ENCODE measurements at regions not wholly inside any gene's neighbourhood (a gene's known extent, or its start where the extent isn't known, plus 50 kb on each side); places are given as distances from the start of the nearest gene placed in this dataset.

DNA sequence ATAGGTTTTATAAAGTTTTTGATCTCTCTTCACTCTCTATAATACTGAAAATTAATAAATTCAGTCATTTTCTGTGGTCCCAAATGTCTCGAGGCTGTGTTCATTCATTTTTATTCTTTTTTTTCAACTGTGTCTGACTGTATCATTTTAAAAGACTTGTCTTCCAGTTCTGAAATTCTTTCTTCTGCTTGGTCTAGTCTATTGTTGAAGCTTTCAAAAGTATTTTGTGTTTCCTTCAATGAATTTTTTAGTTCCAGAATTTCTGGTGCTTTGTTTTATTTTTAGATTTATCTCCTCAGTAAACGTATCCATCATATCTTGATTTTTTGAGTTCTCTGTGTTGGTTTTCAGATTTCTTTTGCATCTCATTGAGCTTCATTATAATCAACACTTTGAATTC lies 161.0 kb upstream of the CHRM3 start:
- H3K9me3 Mint-ChIP-seq, result peaks cover 18 to 27% of the 10 kb centered on the region in 2 donors
- H3K4me1 Mint-ChIP-seq (ENCODE audit: low read depth), result no peaks in the 10 kb centered on the region
- DNase-seq (no peak), ATAC-seq (replicated peaks in 1 of 2) (no peak)
- H3K27ac Mint-ChIP-seq, result no peak overlapping the region
- H3K4me3 Mint-ChIP-seq, result no peak overlapping the region
- H3K36me3 Mint-ChIP-seq (ENCODE audit: insufficient read depth in 2 of 2), result peaks cover 0 to 7% of the 10 kb centered on the region in 2 donors
- no peaks in the 10 kb centered on the region for H3K27me3 Mint-ChIP-seq (ENCODE audit: low read depth)

GRCh38 chr1:239224100-239224499 lies 162.3 kb upstream of the CHRM3 start:
- Mint-ChIP-seq H3K36me3 (ENCODE audit: insufficient read depth in 2 of 2) (peaks cover 0 to 7% of the 10 kb centered on the region in 2 donors), H3K4me1 (ENCODE audit: low read depth) (no peaks in the 10 kb centered on the region), H3K27ac (no peak overlapping the region), H3K9me3 (peaks cover 16 to 26% of the 10 kb centered on the region in 2 donors), H3K27me3 (ENCODE audit: low read depth) (no peaks in the 10 kb centered on the region), H3K4me3 (no peak overlapping the region)
- ATAC-seq (replicated peaks in 1 of 2) (no peak), DNase-seq (no peak)

DNA sequence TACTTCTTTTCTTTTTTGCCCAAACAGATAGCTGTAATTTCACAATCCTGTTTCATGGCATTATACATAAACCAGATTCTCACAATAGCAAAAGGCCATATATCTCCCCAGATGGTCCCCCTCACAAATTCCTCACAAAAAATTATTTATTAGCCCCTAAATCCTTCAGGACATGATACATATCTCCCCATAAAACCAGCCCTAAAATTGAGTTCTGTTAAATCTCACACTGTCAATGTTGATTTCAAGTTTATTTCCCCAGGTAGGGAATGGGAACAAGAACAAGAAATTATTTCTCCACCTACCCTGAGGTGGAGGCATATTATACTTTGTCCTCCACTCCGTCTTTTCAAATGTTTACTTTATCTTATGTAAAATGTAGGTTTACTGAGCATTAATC lies 163.4 kb upstream of the CHRM3 start:
- Mint-ChIP-seq H3K4me3 (no peak overlapping the region), H3K4me1 (ENCODE audit: low read depth) (no peaks in the 10 kb centered on the region), H3K9me3 (peaks cover 16 to 26% of the 10 kb centered on the region in 2 donors), H3K27ac (no peak overlapping the region), H3K27me3 (ENCODE audit: low read depth) (no peaks in the 10 kb centered on the region), H3K36me3 (ENCODE audit: insufficient read depth in 2 of 2) (peaks cover 0 to 7% of the 10 kb centered on the region in 2 donors)
- DNase-seq, result no peak
- no peak for ATAC-seq (replicated peaks in 1 of 2)

- peaks cover 0 to 7% of the 10 kb centered on the region in 2 donors for H3K36me3 Mint-ChIP-seq (ENCODE audit: insufficient read depth in 2 of 2)
- DNase-seq, result no peak
- no peak for ATAC-seq (replicated peaks in 1 of 2)
- H3K27me3 Mint-ChIP-seq (ENCODE audit: low read depth), result no peaks in the 10 kb centered on the region
- H3K9me3 Mint-ChIP-seq, result peaks cover 14 to 24% of the 10 kb centered on the region in 2 donors
- H3K27ac Mint-ChIP-seq, result no peak overlapping the region
- no peak overlapping the region for H3K4me3 Mint-ChIP-seq
- H3K4me1 Mint-ChIP-seq (ENCODE audit: low read depth), result no peaks in the 10 kb centered on the region
These were observed 164.7 kb upstream of the CHRM3 start for GRCh38 chr1:239221656-239222055.

DNA sequence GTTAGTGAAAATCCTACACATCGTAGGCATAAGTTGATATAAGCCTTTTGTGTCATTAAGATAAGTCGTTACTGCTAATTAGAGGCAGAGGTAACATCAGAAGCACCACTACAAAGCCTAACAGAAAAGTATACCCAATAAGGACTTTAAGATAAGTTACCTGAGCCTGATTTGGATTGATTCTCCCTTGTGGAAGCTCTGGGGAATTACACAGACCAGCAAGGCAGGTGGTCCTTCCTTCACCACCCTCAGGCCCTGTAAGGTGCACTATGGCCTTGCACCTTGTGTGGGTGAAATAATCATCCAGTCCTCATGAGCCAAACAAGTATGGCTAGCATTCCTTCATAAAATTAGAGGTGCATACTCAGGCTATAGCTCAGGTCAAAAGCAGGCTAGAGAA lies 166.7 kb upstream of the CHRM3 start:
- ATAC-seq (replicated peaks in 1 of 2) (no peak), DNase-seq (no peak)
- Mint-ChIP-seq H3K36me3 (ENCODE audit: insufficient read depth in 2 of 2) (peaks cover 0 to 2% of the 10 kb centered on the region in 2 donors), H3K27ac (no peak overlapping the region), H3K9me3 (peaks cover 14 to 16% of the 10 kb centered on the region in 2 donors), H3K4me3 (no peak overlapping the region), H3K4me1 (ENCODE audit: low read depth) (no peaks in the 10 kb centered on the region), H3K27me3 (ENCODE audit: low read depth) (no peaks in the 10 kb centered on the region)

DNA sequence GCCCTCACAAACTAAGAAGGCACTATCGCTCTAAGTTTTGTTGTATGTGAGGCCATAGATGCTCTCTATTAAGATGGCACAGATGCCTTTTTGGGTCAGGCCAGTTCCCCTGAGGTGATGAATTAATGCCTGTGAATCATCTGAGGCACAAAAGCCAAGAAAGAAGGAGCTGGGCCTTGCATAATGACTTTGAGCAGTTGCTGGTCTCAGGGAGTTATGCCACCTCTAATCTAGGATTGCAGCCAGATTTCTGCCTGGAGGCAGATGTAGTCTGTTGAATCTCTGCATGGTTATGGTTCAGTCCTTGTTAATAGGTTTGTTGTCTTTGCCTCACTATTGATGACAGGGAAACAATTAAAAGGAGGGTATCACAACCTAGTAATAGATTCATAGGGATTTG lies 168.1 kb upstream of the CHRM3 start:
- Mint-ChIP-seq H3K36me3 (ENCODE audit: insufficient read depth in 2 of 2) (no peaks in the 10 kb centered on the region), H3K27me3 (ENCODE audit: low read depth) (no peaks in the 10 kb centered on the region), H3K9me3 (peaks cover 7 to 10% of the 10 kb centered on the region in 2 donors), H3K27ac (no peak overlapping the region), H3K4me3 (no peak overlapping the region), H3K4me1 (ENCODE audit: low read depth) (no peaks in the 10 kb centered on the region)
- DNase-seq, result no peak
- ATAC-seq (replicated peaks in 1 of 2), result no peak

- no peak for DNase-seq
- Mint-ChIP-seq H3K9me3 (no peaks in the 10 kb centered on the region), H3K4me1 (ENCODE audit: low read depth) (no peaks in the 10 kb centered on the region), H3K27me3 (ENCODE audit: low read depth) (no peaks in the 10 kb centered on the region), H3K36me3 (ENCODE audit: insufficient read depth in 2 of 2) (no peaks in the 10 kb centered on the region), H3K27ac (no peak overlapping the region), H3K4me3 (no peak overlapping the region)
- no peak for ATAC-seq (replicated peaks in 1 of 2)
These were observed 173.6 kb upstream of the CHRM3 start for GRCh38 chr1:239212811-239213220.

GRCh38 chr1:239209591-239209990 lies 176.8 kb upstream of the CHRM3 start:
- ATAC-seq (replicated peaks in 1 of 2) (no peak), DNase-seq (no peak)
- H3K9me3 Mint-ChIP-seq, result peaks cover 0 to 4% of the 10 kb centered on the region in 2 donors
- H3K27ac Mint-ChIP-seq, result no peak overlapping the region
- H3K4me1 Mint-ChIP-seq (ENCODE audit: low read depth), result no peaks in the 10 kb centered on the region
- H3K36me3 Mint-ChIP-seq (ENCODE audit: insufficient read depth in 2 of 2), result no peaks in the 10 kb centered on the region
- H3K27me3 Mint-ChIP-seq (ENCODE audit: low read depth), result no peaks in the 10 kb centered on the region
- H3K4me3 Mint-ChIP-seq, result no peak overlapping the region

GRCh38 chr1:239204401-239204800 lies 182.0 kb upstream of the CHRM3 start:
- Mint-ChIP-seq H3K27me3 (ENCODE audit: low read depth) (no peaks in the 10 kb centered on the region), H3K36me3 (ENCODE audit: insufficient read depth in 2 of 2) (no peaks in the 10 kb centered on the region), H3K9me3 (peaks cover 2 to 4% of the 10 kb centered on the region in 2 donors), H3K27ac (no peak overlapping the region), H3K4me3 (no peak overlapping the region), H3K4me1 (ENCODE audit: low read depth) (no peaks in the 10 kb centered on the region)
- ATAC-seq (replicated peaks in 1 of 2), result no peak
- no peak for DNase-seq

- no peak for ATAC-seq (replicated peaks in 1 of 2)
- H3K9me3 Mint-ChIP-seq, result peaks cover 3 to 4% of the 10 kb centered on the region in 2 donors
These were observed 188.5 kb upstream of the CHRM3 start for GRCh38 chr1:239197871-239198270.

GRCh38 chr1:239189998-239190512 lies 196.3 kb upstream of the CHRM3 start:
- H3K4me1 Mint-ChIP-seq (ENCODE audit: low read depth), result no peaks in the 10 kb centered on the region
- no peaks in the 10 kb centered on the region for H3K27me3 Mint-ChIP-seq (ENCODE audit: low read depth)
- H3K27ac Mint-ChIP-seq, result no peak overlapping the region
- ATAC-seq (replicated peaks in 1 of 2) (no peak), DNase-seq (no peak)
- H3K36me3 Mint-ChIP-seq (ENCODE audit: insufficient read depth in 2 of 2), result no peaks in the 10 kb centered on the region
- H3K4me3 Mint-ChIP-seq, result no peak overlapping the region
- peaks cover 0 to 2% of the 10 kb centered on the region in 2 donors for H3K9me3 Mint-ChIP-seq

More at GRCh38 chr1:239197871-239198270, 188.5 kb upstream of the CHRM3 start:
- Mint-ChIP-seq H3K27me3 (ENCODE audit: low read depth) (no peaks in the 10 kb centered on the region), H3K27ac (no peak overlapping the region), H3K4me3 (no peak overlapping the region), H3K4me1 (ENCODE audit: low read depth) (no peaks in the 10 kb centered on the region), H3K36me3 (ENCODE audit: insufficient read depth in 2 of 2) (no peaks in the 10 kb centered on the region)
- no peak for DNase-seq

GRCh38 chr1:239186487-239186886 lies 199.9 kb upstream of the CHRM3 start:
- DNase-seq, result no peak
- Mint-ChIP-seq H3K4me3 (no peak overlapping the region), H3K27me3 (ENCODE audit: low read depth) (no peaks in the 10 kb centered on the region), H3K9me3 (peaks cover 0 to 2% of the 10 kb centered on the region in 2 donors), H3K36me3 (ENCODE audit: insufficient read depth in 2 of 2) (no peaks in the 10 kb centered on the region), H3K27ac (no peak overlapping the region), H3K4me1 (ENCODE audit: low read depth) (no peaks in the 10 kb centered on the region)
- no peak for ATAC-seq (replicated peaks in 1 of 2)

- Mint-ChIP-seq H3K27me3 (ENCODE audit: low read depth) (no peaks in the 10 kb centered on the region), H3K9me3 (peaks cover 2% of the 10 kb centered on the region in 2 donors), H3K4me1 (ENCODE audit: low read depth) (no peaks in the 10 kb centered on the region), H3K27ac (no peak overlapping the region), H3K4me3 (no peak overlapping the region), H3K36me3 (ENCODE audit: insufficient read depth in 2 of 2) (peaks cover 0 to 1% of the 10 kb centered on the region in 2 donors)
- ATAC-seq (replicated peaks in 1 of 2) (no peak), DNase-seq (no peak)
These were observed 201.1 kb upstream of the CHRM3 start for GRCh38 chr1:239185245-239185619.

GRCh38 chr1:239184561-239185244 lies 201.7 kb upstream of the CHRM3 start:
- no peaks in the 10 kb centered on the region for H3K4me1 Mint-ChIP-seq (ENCODE audit: low read depth)
- H3K9me3 Mint-ChIP-seq, result peaks cover 2% of the 10 kb centered on the region in 2 donors
- H3K36me3 Mint-ChIP-seq (ENCODE audit: insufficient read depth in 2 of 2), result peaks cover 0 to 1% of the 10 kb centered on the region in 2 donors
- no peaks in the 10 kb centered on the region for H3K27me3 Mint-ChIP-seq (ENCODE audit: low read depth)
- H3K4me3 Mint-ChIP-seq, result no peak overlapping the region
- H3K27ac Mint-ChIP-seq, result no peak overlapping the region
- DNase-seq (no peak), ATAC-seq (replicated peaks in 1 of 2) (no peak)

All from activated T-cell treated with anti-CD3 and anti-CD28 coated beads, Interleukin-2, amount 50 U/mL, for 72 hours (primary cell).